ENCODE measurements at regions not wholly inside any gene's neighbourhood (a gene's known extent, or its start where the extent isn't known, plus 50 kb on each side); places are given as distances from the start of the nearest gene placed in this dataset.

- H3K27me3 ChIP-seq (ENCODE audit: control insufficient read depth in 1 of 2, insufficient read depth in 2 of 2, low read length in 2 of 2): no peaks in the 10 kb centered on the region
- no peaks in the 10 kb centered on the region for H3K4me1 ChIP-seq (ENCODE audit: insufficient read depth, low read length)
- no peaks in the 10 kb centered on the region for H3K36me3 ChIP-seq (ENCODE audit: insufficient read depth, low read length)
- no peak for DNase-seq
- Mint-ChIP-seq H3K4me1 (ENCODE audit: low read depth) (no peaks in the 10 kb centered on the region), H3K36me3 (ENCODE audit: low read depth) (no peaks in the 10 kb centered on the region), H3K4me3 (no peak overlapping the region), H3K9me3 (no peaks in the 10 kb centered on the region), H3K27me3 (peaks cover under 1% of the 10 kb centered on the region), H3K27ac (no peak overlapping the region)
- TF ChIP-seq CTCF (IDR thresholded peaks at IDR 0.05): no peak
- no peak overlapping the region for H3K4me3 ChIP-seq (ENCODE audit: low read length)
- no peak overlapping the region for H3K27ac ChIP-seq (ENCODE audit: low read depth in 1 of 2, low read length in 2 of 2)
- no peak for ATAC-seq (ENCODE audit: poor library complexity)
- POLR2A ChIA-PET: no interaction called here
- H3K9me3 ChIP-seq (ENCODE audit: control insufficient read depth in 1 of 2, insufficient read depth in 1 of 2, low read length in 2 of 2): no peaks in the 10 kb centered on the region
- CTCF ChIA-PET: no interaction called here
- intact Hi-C loops (cut with DNase I, micrococcal nuclease): no loop called here
Measured at GRCh38 chr5:147971472-147971871, 65.1 kb upstream of the C5orf46 start.

GRCh38 chr5:147968855-147969254, 62.5 kb upstream of the C5orf46 start:
- no peaks in the 10 kb centered on the region for H3K36me3 ChIP-seq (ENCODE audit: insufficient read depth, low read length)
- no peak overlapping the region for H3K27ac ChIP-seq (ENCODE audit: low read depth in 1 of 2, low read length in 2 of 2)
- no peak overlapping the region for H3K4me3 Mint-ChIP-seq
- POLR2A ChIA-PET: no interaction called here
- CTCF ChIA-PET: no interaction called here
- H3K4me3 ChIP-seq (ENCODE audit: low read length): no peak overlapping the region
- TF ChIP-seq CTCF (IDR thresholded peaks at IDR 0.05): no peak
- no peaks in the 10 kb centered on the region for H3K4me1 ChIP-seq (ENCODE audit: insufficient read depth, low read length)
- no peaks in the 10 kb centered on the region for H3K27me3 ChIP-seq (ENCODE audit: control insufficient read depth in 1 of 2, insufficient read depth in 2 of 2, low read length in 2 of 2)
- no peaks in the 10 kb centered on the region for H3K9me3 Mint-ChIP-seq
- H3K27me3 Mint-ChIP-seq: peaks cover 11% of the 10 kb centered on the region
- DNase-seq (no peak), ATAC-seq (ENCODE audit: poor library complexity) (no peak)
- intact Hi-C loops (cut with DNase I, micrococcal nuclease): no loop called here
- no peaks in the 10 kb centered on the region for H3K9me3 ChIP-seq (ENCODE audit: control insufficient read depth in 1 of 2, insufficient read depth in 1 of 2, low read length in 2 of 2)
- no peak overlapping the region for H3K27ac Mint-ChIP-seq
- no peaks in the 10 kb centered on the region for H3K4me1 Mint-ChIP-seq (ENCODE audit: low read depth)
- H3K36me3 Mint-ChIP-seq (ENCODE audit: low read depth): no peaks in the 10 kb centered on the region

GRCh38 chr5:147966829-147967228, 60.5 kb upstream of the C5orf46 start:
- Histone ChIP-seq H3K4me3 (ENCODE audit: low read length) (no peak overlapping the region), H3K27ac (ENCODE audit: low read depth in 1 of 2, low read length in 2 of 2) (no peak overlapping the region), H3K36me3 (ENCODE audit: insufficient read depth, low read length) (no peaks in the 10 kb centered on the region), H3K27me3 (ENCODE audit: control insufficient read depth in 1 of 2, insufficient read depth in 2 of 2, low read length in 2 of 2) (no peaks in the 10 kb centered on the region), H3K9me3 (ENCODE audit: control insufficient read depth in 1 of 2, insufficient read depth in 1 of 2, low read length in 2 of 2) (peaks cover 0 to 6% of the 10 kb centered on the region in 2 experiments), H3K4me1 (ENCODE audit: insufficient read depth, low read length) (no peaks in the 10 kb centered on the region)
- Mint-ChIP-seq H3K9me3 (no peaks in the 10 kb centered on the region), H3K27ac (no peak overlapping the region), H3K4me3 (no peak overlapping the region), H3K27me3 (peaks cover 15% of the 10 kb centered on the region), H3K4me1 (ENCODE audit: low read depth) (no peaks in the 10 kb centered on the region), H3K36me3 (ENCODE audit: low read depth) (no peaks in the 10 kb centered on the region)
- no peak for TF ChIP-seq CTCF (IDR thresholded peaks at IDR 0.05)
- DNase-seq (no peak), ATAC-seq (ENCODE audit: poor library complexity) (no peak)
- ChIA-PET CTCF (no interaction called here), POLR2A (no interaction called here)
- intact Hi-C loops (cut with DNase I, micrococcal nuclease): no loop called here

Data from CD4-positive, alpha-beta T cell (primary cell).